ENCODE measurements at regions not wholly inside any gene's neighbourhood (a gene's known extent, or its start where the extent isn't known, plus 50 kb on each side); places are given as distances from the start of the nearest gene placed in this dataset.

- no peak overlapping the region for H3K27ac Mint-ChIP-seq
- DNase-seq: no peak
- H3K9me3 Mint-ChIP-seq: no peaks in the 10 kb centered on the region; a peak in 1 of 5 replicates
- Histone ChIP-seq H4K20me1 (ENCODE audit: control insufficient read depth, insufficient read depth, insufficient read length) (no peaks in the 10 kb centered on the region), H3K4ac (ENCODE audit: low read depth, low read length) (no peak overlapping the region), H3K18ac (ENCODE audit: insufficient read length, low read depth, low read length) (no peak overlapping the region), H2BK15ac (ENCODE audit: low read depth, low read length) (no peak overlapping the region), H2BK20ac (ENCODE audit: low read depth, low read length, poor library complexity, severe bottlenecking) (no peak overlapping the region), H3K79me1 (ENCODE audit: insufficient read depth, low read depth, low read length, poor library complexity, severe bottlenecking) (no peaks in the 10 kb centered on the region), H4K8ac (replicated peaks; ENCODE audit: insufficient read length, low read depth, low read length) (no peak overlapping the region), H3K14ac (ENCODE audit: insufficient read depth, low read length) (no peak overlapping the region), H3K23me2 (ENCODE audit: insufficient read length, low read depth, low read length, poor library complexity, severe bottlenecking) (no peaks in the 10 kb centered on the region), H3K4me1 (ENCODE audit: insufficient read depth, low read length) (no peaks in the 10 kb centered on the region), H3K4me2 (ENCODE audit: insufficient read depth, insufficient read length, low read length) (no peak overlapping the region), H3K27me3 (ENCODE audit: insufficient read depth, low read length) (no peaks in the 10 kb centered on the region), H4K91ac (ENCODE audit: insufficient read length, low read depth, low read length) (no peak overlapping the region), H2AK5ac (ENCODE audit: insufficient read length, low read length) (no peak overlapping the region), H2BK120ac (ENCODE audit: low read depth, low read length, poor library complexity, severe bottlenecking) (no peak overlapping the region), H4K5ac (ENCODE audit: insufficient read length, low read depth, low read length) (no peak overlapping the region), H3K79me2 (ENCODE audit: insufficient read depth, low read length) (no peaks in the 10 kb centered on the region), H3K23ac (ENCODE audit: insufficient read length, low read depth, low read length) (no peak overlapping the region), H3K27ac (ENCODE audit: insufficient read length, low read depth, low read length) (no peak overlapping the region), H2AFZ (ENCODE audit: low read length) (no peak overlapping the region), H3K56ac (ENCODE audit: insufficient read length, low read depth, low read length) (no peak overlapping the region), H2BK12ac (ENCODE audit: insufficient read length, low read depth, low read length) (no peak overlapping the region), H2BK5ac (ENCODE audit: insufficient read length, low read length) (no peak overlapping the region), H3K9me3 (ENCODE audit: control insufficient read depth, low read depth, low read length) (no peaks in the 10 kb centered on the region), H3T11ph (ENCODE audit: low read length) (no peak overlapping the region), H3K9ac (ENCODE audit: extremely low read depth, insufficient read length, low read length) (no peak overlapping the region)
- WGBS (ENCODE audit: extremely low coverage, insufficient read length, low lambda C conversion rate): no CpG with 5 or more reads among the region's 6 CpGs
- H3K36me3 Mint-ChIP-seq (ENCODE audit: insufficient read depth in 1 of 3, low read depth in 3 of 3): no peaks in the 10 kb centered on the region; a peak in 1 of 7 replicates
- H3K27me3 Mint-ChIP-seq (ENCODE audit: low read depth): no peaks in the 10 kb centered on the region
- TF ChIP-seq, protein P1, sequence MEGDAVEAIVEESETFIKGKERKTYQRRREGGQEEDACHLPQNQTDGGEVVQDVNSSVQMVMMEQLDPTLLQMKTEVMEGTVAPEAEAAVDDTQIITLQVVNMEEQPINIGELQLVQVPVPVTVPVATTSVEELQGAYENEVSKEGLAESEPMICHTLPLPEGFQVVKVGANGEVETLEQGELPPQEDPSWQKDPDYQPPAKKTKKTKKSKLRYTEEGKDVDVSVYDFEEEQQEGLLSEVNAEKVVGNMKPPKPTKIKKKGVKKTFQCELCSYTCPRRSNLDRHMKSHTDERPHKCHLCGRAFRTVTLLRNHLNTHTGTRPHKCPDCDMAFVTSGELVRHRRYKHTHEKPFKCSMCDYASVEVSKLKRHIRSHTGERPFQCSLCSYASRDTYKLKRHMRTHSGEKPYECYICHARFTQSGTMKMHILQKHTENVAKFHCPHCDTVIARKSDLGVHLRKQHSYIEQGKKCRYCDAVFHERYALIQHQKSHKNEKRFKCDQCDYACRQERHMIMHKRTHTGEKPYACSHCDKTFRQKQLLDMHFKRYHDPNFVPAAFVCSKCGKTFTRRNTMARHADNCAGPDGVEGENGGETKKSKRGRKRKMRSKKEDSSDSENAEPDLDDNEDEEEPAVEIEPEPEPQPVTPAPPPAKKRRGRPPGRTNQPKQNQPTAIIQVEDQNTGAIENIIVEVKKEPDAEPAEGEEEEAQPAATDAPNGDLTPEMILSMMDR (conservative IDR thresholded peaks at IDR 0.05): no peak
- no peak overlapping the region for H3K4me3 Mint-ChIP-seq
- H3K4me1 Mint-ChIP-seq: peaks cover 0 to 2% of the 10 kb centered on the region in 2 experiments; a peak in 1 of 4 replicates
These were observed 274.5 kb downstream of the DACT1 start for GRCh38 chr14:58912287-58912686.
